ENCODE measurements at regions not wholly inside any gene's neighbourhood (a gene's known extent, or its start where the extent isn't known, plus 50 kb on each side); places are given as distances from the start of the nearest gene placed in this dataset.
A peak's percentile ranks its signal among the peaks of the same experiment; 100 is the strongest.

DNA sequence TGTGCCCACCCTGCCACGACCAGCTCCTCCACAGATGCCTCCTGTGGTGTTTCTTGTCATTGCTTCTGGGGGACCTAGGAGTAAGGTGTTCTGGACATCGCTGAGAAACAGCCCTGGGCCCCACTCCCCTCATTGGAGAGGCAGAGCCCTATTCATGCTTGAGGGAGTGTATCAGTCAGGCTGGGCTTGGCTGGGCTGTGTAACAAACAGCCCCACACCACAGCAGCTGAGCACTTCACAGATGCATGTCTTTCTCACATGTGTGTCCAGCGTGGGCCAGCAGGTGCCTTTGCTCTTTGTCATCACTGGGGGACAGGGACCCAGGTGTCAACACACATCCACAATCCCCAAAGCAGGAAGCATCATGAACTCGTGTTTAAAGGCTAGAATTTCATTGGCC is 65.1 kb upstream of the FBRSL1 start:
- DNase-seq (ENCODE audit: low spot score), result no peak

GRCh38 chr12:132423820-132424645 is 65.9 kb upstream of the FBRSL1 start:
- DNase-seq (ENCODE audit: low spot score), result no peak

DNA sequence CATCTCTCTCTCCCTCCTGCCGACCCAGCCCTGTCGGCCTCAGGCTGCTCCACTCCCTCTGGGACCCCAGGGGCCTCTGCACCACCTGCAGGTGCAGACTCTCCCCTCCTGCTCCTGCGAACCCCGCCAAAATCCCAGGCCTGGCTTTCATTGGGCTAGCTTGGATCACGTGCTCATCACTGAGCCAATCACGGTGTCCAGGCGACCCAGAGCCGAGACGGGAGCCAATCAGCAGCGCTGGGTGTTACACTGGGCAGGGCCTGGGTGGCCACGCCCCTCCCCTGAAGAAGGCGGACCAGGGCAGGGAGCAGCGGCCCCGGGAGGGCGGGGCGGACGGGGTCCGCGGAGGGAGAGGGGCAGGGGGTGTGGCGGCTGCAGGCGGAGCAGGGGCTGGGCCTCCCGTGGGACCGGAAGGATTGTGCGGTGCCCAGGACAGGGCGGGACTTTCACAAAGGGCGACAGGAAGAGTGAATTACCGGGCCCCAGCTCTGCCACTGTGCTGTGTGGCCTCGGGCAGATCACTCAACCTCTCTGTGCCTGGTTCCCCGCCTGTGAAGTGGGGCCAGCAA is 66.6 kb upstream of the FBRSL1 start:
- DNase-seq (ENCODE audit: low spot score), result no peak

GRCh38 chr12:132422381-132423043 is 67.4 kb upstream of the FBRSL1 start:
- DNase-seq (ENCODE audit: low spot score), result no peak

DNA sequence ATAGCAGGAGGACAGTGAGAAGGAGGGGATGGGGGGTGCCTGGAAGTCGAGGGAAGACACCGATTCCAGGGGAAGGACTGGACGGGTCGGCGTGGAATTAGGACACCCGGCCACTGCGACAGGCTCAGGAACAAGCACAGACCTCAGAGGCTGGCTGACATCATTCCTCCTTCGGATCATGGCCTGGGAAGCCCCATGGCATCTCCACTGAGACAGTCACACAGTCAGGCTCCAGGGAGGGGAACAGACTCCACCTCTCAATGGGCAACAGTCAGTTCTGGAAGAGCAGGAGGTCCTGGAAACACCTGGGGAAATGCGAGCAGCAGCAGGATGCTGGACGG is 67.9 kb upstream of the FBRSL1 start:
- DNase-seq (ENCODE audit: low spot score), result no peak

DNA sequence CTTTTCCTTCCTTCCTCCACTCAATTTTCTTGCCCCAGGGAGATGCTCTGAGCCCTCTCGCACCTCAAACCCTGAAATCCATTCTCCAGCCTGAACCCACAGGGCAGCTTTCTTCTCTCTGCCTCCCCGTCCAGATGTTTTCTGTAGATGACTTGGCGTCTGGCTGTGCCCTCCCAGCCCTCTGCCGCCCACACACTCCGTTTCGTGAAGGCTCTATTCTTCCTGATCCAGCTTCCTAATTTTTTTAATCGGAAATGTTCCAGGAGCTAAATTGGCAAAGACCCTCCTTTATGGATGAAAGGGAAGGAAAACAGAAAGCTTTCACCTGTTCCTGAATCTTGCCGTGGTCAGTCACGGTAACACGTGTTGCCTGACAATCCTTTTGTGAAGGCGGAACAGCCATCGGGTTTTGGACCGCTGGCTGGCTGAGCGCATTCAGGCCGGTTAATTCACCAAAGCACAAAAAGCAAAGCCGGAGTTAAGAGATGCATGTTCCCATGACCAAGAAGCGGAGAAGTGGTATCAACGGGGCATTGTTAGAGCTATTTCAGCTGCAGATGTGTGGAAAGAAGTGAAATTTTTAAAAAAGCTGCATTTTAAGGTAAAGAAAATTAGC is 70.2 kb upstream of the FBRSL1 start:
- no peak for DNase-seq (ENCODE audit: low spot score)

GRCh38 chr12:132418393-132418925 is 71.5 kb upstream of the FBRSL1 start:
- DNase-seq (ENCODE audit: low spot score), result no peak

DNA sequence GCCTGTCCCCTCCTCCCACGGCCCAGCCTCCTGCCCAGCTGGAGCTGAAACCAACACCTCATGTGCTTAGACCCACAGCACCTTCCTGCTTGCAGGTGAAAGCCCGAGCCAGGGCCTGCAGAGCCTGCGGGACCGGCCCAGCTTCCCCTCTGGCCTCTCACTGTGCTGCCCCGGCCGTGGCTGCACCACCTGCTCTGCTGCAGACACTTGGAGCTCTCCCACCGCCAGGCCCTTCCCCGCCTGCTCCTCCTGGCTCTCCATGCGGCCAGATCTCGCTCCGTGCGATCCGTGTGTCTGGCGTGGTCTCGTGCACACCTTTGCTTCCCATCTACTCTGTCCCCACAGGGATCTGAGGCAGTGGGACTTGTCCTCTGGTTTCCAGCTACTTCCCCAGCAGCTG is 72.2 kb upstream of the FBRSL1 start:
- no peak for DNase-seq (ENCODE audit: low spot score)

DNA sequence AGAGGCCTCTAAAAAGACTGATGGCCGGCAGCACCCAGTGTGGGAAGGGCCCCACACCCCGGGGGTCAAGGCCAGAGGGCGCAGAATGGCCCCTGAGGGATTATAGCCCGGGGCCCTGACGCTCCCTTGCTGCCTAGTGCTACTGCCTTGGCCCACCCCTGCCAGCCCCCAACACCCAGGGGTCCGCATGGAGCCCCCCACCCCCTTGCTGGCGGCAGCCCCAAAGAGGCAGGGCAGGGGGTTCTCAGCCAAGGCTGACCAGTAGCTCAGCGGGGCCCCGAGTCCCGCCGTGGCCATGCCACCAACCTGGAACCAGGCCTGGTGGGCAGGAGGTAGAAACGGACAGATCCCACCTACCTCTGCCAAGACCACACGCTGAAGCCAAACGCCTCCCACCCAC is 73.1 kb upstream of the FBRSL1 start:
- DNase-seq (ENCODE audit: low spot score), result no peak

DNA sequence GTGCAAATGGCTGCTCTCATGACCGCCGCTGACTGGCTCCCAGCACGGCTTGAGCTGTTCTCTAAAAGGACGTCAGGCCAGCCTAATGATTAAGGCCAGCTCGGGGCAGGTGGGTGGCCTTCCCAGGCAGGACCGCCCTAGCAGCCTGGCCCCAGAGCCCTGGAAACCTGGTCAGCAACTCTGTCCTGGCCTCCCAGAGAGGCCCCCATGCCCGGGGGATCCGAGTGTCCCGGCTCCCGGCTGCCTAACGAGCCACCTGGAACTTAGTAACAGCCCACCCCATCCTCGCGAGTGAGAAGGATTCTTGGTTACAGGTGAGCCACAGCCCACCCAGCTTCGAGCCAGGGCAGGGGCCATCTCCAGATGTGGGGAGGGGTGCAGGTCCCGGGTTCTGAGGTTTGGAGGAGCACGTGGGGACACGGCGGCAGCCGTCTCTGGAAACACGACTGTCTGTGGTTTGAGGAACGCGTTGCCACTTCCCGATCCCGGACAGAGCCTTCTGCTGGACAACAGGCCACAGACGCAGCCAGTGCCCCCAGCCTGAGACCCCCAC is 73.8 kb upstream of the FBRSL1 start:
- DNase-seq (ENCODE audit: low spot score), result no peak

DNA sequence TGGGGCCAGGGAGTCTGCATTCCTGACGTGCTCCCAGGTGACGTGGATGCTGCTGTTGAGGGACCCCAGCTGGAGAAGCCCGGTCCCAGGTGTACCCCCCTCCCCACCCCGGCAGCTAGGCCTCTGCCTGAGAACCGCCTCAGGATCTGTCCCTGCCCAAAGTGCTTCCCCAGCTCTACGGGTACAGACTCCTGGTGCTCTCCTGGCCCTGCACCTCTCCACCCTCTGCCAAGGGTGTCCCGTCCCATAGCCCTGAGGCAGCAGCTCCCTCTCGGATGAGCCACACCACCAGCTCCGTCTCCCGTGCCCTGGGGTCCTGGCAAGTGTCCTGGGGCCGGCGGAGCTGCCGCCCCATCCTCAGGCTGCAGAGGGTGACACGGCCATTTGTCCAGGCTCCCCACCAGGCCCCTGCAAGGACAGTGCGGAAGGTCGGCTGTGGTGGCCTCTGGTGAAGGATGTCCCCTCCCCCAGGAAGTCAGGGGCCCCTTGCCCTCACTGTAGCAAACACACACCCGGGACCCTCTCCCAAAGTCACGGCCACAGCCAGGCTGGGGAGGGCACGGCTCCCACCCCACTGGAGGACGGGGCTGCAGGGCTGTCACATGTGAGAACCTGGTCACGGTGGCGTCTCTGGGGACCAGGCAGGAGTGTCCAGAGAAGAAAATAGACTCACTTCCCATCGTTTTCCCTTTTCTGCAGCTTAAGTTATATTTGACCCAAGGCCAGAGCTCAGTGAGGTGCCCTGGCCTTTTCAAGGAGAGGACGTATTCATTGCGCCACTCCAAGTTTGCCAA is 74.4 kb upstream of the FBRSL1 start:
- DNase-seq (ENCODE audit: low spot score), result no peak

DNA sequence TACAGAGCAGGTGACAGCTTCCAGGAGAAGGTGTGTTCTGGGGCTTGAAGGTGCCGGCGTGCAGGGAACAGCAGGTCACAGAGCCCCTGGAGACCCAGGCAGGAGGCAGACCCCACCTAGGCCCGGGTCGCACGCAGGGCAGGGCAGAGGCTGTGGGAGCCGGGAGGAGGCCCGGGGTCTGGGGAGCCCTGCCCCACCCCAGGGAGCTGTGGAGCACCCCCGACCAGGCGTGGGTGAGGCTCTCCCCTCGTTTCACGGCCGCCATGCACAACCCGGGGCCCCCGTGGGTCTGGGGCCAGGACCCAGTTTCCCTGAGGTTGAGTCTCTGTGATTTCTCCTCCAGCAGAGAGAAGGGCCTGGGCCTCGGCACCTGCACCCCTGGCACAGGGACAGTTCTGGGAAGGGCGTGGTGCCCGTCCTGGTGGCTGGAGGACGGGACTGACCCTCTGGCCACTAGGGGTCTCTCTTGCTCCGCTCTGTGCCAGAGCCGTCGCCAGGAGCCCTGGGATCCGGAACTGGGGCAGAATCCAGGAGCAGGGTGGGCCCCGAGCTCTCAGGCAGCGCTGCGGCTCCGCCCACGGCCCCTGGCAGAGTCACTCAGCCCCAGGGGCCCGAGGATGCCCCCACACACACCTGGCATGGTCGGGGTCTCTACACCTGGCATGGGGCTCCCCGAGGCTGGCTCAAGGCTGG is 75.2 kb upstream of the FBRSL1 start:
- DNase-seq (ENCODE audit: low spot score), result peak; percentile 87

DNA sequence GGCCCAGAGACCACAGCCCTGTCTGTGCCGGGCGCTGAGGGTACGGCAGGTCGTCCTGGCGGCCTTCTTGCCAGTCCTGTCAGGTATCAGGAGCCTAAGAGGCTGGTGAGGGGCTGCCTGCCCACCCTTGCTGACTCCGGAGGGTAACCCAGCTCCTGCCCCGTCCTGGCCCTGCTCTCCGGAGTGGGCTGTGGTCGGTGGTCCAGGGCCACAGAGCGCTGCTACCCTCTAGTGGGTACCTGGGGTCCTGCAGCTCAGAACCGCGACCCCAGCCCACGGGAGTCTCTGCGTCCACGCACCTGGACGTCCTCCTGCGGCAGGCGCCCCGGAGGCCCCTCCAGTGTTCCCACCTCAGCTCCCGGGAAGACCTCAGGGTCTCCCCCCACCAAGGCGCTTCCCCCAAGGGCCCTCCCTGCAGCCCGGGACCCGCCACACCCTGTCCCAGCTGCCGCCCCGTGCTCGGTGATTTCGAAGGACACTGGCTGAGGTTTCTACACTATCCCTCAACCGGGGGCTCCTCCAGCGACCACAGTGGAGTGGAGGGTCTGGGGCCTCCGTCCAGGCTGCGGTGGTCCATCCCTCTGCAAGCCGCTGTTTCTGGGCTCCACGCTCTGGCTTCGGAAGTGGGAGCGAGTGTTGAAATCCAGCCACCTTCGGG is 75.9 kb upstream of the FBRSL1 start:
- no peak for DNase-seq (ENCODE audit: low spot score)

- DNase-seq (ENCODE audit: low spot score), result no peak
Measured at GRCh38 chr12:132411457-132411856, 78.5 kb upstream of the FBRSL1 start.

DNA sequence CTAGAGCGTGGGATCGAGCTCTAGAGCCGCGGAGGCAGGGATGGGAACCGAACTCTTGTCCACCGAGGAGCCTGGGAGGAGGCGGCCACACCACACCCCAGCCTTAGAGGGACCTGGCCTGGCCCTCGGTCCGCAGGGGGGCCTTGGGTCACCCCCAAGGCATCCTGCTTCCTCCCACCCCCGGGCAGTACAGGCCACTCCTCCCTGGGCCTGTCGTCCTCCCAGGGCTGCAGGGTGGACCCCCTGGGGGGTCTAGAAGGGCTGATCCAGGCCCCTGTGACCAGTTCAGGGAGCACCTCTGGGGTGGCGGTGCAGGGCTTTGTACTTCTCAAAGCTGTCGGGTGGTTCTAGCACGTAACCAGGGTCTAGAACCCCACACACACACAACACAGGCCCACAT is 79.1 kb upstream of the FBRSL1 start:
- no peak for DNase-seq (ENCODE audit: low spot score)

DNA sequence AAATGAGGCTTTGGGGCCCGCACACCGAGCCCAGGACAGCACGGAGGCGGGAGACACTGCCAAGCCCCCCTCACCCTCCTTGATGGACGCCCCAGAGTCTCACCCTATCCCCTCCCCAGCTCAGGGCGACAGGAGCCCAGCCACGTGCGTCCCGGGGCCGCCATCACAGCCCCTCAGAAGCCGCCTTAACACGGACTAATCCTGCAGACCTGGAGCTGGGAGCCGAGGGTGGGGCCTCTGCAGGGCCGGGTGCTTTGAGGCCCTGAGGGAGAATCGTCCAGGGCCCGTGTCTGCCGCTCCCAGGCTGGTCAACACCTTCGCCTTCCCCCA is 79.7 kb upstream of the FBRSL1 start:
- no peak for DNase-seq (ENCODE audit: low spot score)

- DNase-seq (ENCODE audit: low spot score), result no peak
Measured at GRCh38 chr12:132409495-132410295, 80.3 kb upstream of the FBRSL1 start.

DNA sequence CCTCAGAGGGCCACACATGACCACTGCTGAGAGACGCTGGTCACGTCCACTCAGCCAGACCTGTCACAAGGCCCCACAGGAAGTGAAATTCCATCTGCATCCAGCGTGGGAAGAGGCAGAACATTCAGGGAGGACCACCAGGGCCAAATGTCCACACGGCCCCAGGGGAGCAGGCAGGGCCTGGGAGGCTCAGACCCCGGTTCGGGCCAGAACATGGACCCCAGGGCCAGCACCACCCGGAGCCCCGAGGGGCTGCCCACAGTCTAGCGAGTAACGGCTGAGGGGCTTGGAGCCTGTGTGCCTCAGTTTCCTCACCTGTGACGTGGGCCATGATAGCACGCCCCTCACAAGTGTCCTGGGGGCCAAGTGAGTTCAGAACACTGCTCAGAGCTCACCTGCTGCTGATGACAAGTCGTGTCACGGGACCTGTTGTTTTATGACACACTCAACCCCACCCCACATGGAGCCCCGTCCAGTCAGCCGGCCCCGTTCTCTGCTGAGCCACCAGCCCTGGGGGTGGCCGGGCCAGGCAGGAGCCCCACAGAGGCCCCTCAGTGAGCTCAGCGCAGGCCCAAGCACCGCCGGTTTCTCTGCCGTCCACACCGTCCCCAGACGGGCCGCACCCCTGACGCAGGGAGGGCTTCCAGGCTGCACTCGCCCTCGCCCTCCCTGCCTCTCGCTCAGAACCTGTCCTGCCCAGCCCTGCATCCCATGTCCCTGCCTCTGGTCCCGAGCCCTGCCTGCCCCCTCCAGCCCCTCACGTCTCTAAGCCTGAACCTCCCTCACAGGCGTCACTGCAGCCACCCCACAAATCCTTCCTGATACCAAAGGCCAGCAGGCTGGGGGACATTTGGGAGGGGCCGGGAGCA is 79.5 kb upstream of the GALNT9 start:
- DNase-seq (ENCODE audit: low spot score), result no peak

- DNase-seq (ENCODE audit: low spot score), result no peak
Measured at GRCh38 chr12:132407992-132408391, 78.6 kb upstream of the GALNT9 start.

Data from left forelimb (tissue), 1 donor.